Ishikawa (cell line): ENCODE measurements at regions not wholly inside any gene's neighbourhood (a gene's known extent, or its start where the extent isn't known, plus 50 kb on each side); places are given as distances from the start of the nearest gene placed in this dataset.

Experiments
- CEBPB ChIP-seq: IDR thresholded peaks from 2 replicates; pipeline ENCODE4 v1.6.1; 2012
- CREB1 ChIP-seq: IDR thresholded peaks from 2 replicates; pipeline ENCODE4 v1.6.1; 2012; ENCODE audit warnings: low read depth
- EGR1 ChIP-seq: IDR thresholded peaks from 2 replicates; pipeline ENCODE4 v1.6.1; 2012
- EP300 ChIP-seq: IDR thresholded peaks from 2 replicates; pipeline ENCODE4 v1.6.1; 2012; ENCODE audit warnings: borderline replicate concordance
- FOXM1 ChIP-seq: IDR thresholded peaks from 2 replicates; pipeline ENCODE4 v1.6.1; 2012; ENCODE audit warnings: low read depth, borderline replicate concordance
- NFIC ChIP-seq: IDR thresholded peaks from 2 replicates; pipeline ENCODE4 v1.6.1; 2012
- RAD21 ChIP-seq: IDR thresholded peaks from 2 replicates; pipeline ENCODE4 v1.6.1; 2012; ENCODE audit warnings: low read depth
- TAF1 ChIP-seq: IDR thresholded peaks from 2 replicates; pipeline ENCODE4 v1.6.1; 2012; ENCODE audit warnings: low read depth, mild to moderate bottlenecking
- TCF12 ChIP-seq: IDR thresholded peaks from 2 replicates; pipeline ENCODE4 v1.6.1; 2012; ENCODE audit warnings: low read depth
- TEAD4 ChIP-seq: IDR thresholded peaks from 2 replicates; pipeline ENCODE4 v1.6.1; 2012
- YY1 ChIP-seq: IDR thresholded peaks from 2 replicates; pipeline ENCODE4 v1.6.1; 2012; ENCODE audit warnings: low read depth
- ZBTB7A ChIP-seq: IDR thresholded peaks from 2 replicates; pipeline ENCODE4 v1.6.1; 2012; ENCODE audit warnings: low read depth
- TF ChIP-seq, protein P1 (sequence below): IDR thresholded peaks from 2 replicates; pipeline ENCODE4 v1.6.1; 2012
- TF ChIP-seq, protein P2 (sequence below): IDR thresholded peaks from 2 replicates; pipeline ENCODE4 v1.6.1; 2012; ENCODE audit warnings: low read depth, mild to moderate bottlenecking
- TF ChIP-seq, protein P3 (sequence below): IDR thresholded peaks from 2 replicates; pipeline ENCODE4 v1.6.1; 2012

DNA sequence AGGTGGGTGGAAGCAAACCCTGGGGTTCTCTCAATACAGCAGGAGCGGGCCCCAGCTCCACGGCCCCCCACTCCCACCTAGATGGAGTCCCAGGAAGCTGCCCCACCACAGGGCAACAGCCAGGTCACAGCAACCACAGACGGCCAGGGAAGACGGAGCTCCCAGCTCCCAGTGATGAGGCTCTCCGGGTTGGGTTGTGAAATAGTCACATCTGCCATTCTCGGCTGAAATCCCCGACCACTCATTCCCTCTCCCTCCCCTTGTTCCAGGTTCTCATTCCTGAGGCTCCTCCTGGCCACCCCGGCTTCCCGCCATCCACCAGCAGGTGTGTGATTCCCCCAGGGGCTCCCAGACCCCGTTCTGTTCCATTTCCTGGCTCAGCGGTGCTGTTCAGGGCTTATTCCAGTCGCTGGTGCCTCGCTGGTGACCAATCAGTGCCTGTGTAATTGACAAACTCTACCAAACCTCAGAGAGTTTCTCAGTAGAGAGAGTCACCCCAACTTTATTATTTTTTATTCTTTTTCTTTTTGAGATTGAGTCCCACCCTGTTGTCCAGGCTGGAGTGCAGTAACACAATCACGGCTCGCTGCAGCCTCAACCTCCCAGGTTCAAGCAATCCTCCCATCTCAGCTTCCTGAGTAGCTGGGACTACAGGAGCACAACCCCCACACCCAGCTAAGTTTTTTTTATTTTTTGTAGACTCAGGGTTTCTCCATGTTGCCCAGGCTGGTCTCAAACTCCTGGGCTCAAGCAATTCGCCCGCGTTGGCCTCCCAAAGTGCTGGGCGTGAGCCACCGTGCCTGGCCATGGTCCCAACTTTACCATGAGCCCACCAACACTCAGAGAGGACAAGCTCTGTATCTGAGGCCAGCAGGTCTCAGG lies 63.2 kb downstream of the SHANK2 start:
- TF ChIP-seq TEAD4 (no peak), RAD21 (no peak), CREB1 (no peak), EGR1 (no peak), FOXM1 (no peak), TCF12 (no peak), TAF1 (no peak), CEBPB (no peak), ZBTB7A (no peak), YY1 (no peak), EP300 (no peak), NFIC (no peak)
- TF ChIP-seq, protein P1, sequence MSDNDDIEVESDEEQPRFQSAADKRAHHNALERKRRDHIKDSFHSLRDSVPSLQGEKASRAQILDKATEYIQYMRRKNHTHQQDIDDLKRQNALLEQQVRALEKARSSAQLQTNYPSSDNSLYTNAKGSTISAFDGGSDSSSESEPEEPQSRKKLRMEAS, result no peak
- TF ChIP-seq, protein P2, sequence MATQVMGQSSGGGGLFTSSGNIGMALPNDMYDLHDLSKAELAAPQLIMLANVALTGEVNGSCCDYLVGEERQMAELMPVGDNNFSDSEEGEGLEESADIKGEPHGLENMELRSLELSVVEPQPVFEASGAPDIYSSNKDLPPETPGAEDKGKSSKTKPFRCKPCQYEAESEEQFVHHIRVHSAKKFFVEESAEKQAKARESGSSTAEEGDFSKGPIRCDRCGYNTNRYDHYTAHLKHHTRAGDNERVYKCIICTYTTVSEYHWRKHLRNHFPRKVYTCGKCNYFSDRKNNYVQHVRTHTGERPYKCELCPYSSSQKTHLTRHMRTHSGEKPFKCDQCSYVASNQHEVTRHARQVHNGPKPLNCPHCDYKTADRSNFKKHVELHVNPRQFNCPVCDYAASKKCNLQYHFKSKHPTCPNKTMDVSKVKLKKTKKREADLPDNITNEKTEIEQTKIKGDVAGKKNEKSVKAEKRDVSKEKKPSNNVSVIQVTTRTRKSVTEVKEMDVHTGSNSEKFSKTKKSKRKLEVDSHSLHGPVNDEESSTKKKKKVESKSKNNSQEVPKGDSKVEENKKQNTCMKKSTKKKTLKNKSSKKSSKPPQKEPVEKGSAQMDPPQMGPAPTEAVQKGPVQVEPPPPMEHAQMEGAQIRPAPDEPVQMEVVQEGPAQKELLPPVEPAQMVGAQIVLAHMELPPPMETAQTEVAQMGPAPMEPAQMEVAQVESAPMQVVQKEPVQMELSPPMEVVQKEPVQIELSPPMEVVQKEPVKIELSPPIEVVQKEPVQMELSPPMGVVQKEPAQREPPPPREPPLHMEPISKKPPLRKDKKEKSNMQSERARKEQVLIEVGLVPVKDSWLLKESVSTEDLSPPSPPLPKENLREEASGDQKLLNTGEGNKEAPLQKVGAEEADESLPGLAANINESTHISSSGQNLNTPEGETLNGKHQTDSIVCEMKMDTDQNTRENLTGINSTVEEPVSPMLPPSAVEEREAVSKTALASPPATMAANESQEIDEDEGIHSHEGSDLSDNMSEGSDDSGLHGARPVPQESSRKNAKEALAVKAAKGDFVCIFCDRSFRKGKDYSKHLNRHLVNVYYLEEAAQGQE, result no peak
- TF ChIP-seq, protein P3, sequence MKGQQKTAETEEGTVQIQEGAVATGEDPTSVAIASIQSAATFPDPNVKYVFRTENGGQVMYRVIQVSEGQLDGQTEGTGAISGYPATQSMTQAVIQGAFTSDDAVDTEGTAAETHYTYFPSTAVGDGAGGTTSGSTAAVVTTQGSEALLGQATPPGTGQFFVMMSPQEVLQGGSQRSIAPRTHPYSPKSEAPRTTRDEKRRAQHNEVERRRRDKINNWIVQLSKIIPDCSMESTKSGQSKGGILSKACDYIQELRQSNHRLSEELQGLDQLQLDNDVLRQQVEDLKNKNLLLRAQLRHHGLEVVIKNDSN, result no peak

DNA sequence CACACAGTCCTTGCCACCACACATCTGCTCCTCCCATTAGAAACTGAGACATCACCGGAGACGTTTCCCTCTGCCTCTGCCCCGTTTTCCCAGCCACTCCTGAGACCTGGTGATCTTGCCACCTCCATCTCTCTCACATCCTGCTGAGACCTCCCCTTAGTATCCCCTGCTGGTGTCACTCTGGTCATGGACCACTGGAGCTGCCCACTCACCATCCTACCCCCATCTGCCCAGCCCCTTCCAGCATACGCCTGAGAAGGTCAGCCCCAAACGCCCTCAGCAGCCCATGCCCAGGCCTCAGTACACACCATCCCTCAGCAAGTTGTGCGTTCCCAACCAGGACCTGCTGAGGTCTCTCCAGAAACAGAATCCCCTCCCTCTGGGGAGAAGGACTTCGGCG lies 64.3 kb downstream of the SHANK2 start:
- TF ChIP-seq RAD21 (no peak), CREB1 (no peak)

DNA sequence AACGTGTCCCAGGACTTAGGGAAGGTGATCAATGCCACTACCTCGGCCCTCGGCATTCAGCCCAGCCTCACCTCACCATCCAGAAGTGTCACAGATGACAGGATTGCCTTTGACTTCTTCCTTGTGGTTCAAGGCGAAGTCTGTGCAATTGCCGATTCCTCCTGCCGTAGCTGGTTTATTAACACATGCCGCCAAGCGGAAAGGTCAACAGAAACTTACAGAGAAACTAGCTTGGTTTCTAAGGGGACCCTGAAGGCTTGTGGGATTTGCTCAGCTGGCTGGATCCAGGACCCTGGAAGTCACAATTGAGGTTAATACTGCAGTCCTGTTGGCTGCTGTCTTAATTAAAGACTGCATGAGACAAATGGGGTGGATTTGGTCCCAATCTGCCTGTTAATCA lies 65.6 kb downstream of the SHANK2 start:
- TF ChIP-seq ZBTB7A, result no peak
- TF ChIP-seq, protein P3, result no peak
- TF ChIP-seq FOXM1, result no peak
- TF ChIP-seq EP300, result no peak
- no peak for TF ChIP-seq CEBPB
- TF ChIP-seq CREB1, result no peak
- TF ChIP-seq RAD21, result no peak
- no peak for TF ChIP-seq TCF12
- TF ChIP-seq YY1, result no peak
- no peak for TF ChIP-seq TEAD4
- TF ChIP-seq EGR1, result no peak

- TF ChIP-seq CREB1 (no peak), EGR1 (no peak), TEAD4 (no peak), FOXM1 (no peak), TCF12 (no peak), RAD21 (no peak), CEBPB (no peak), NFIC (no peak), YY1 (no peak), TAF1 (no peak), EP300 (no peak), ZBTB7A (no peak)
- TF ChIP-seq, protein P1, result no peak
- TF ChIP-seq, protein P3, result no peak
- TF ChIP-seq, protein P2, result no peak
Measured at GRCh38 chr11:71185411-71185810, 67.0 kb downstream of the SHANK2 start.

GRCh38 chr11:71184421-71185210 lies 67.8 kb downstream of the SHANK2 start:
- TF ChIP-seq CEBPB, result no peak
- TF ChIP-seq TAF1, result no peak
- no peak for TF ChIP-seq EP300
- TF ChIP-seq ZBTB7A, result no peak
- TF ChIP-seq CREB1, result no peak
- TF ChIP-seq, protein P2, result no peak
- no peak for TF ChIP-seq FOXM1
- TF ChIP-seq TEAD4, result no peak
- no peak for TF ChIP-seq YY1
- TF ChIP-seq, protein P1, result no peak
- TF ChIP-seq, protein P3, result no peak
